CD4-positive, alpha-beta T cell treated with Interferon gamma for 1 hour (primary cell): ENCODE measurements at regions not wholly inside any gene's neighbourhood (a gene's known extent, or its start where the extent isn't known, plus 50 kb on each side); places are given as distances from the start of the nearest gene placed in this dataset.

Source experiments
- DNase-seq: peaks from one replicate; pipeline ENCODE4 v3.0.0-alpha.2; 2020

GRCh38 chr18:78676622-78677482, 302.8 kb upstream of the SALL3 start:
- no peak for DNase-seq

GRCh38 chr18:78677483-78678317, 301.9 kb upstream of the SALL3 start:
- no peak for DNase-seq

- no peak for DNase-seq
These were observed 301.3 kb upstream of the SALL3 start for GRCh38 chr18:78678318-78678695.

GRCh38 chr18:78679031-78679430, 300.6 kb upstream of the SALL3 start:
- no peak for DNase-seq

GRCh38 chr18:78679613-78680260, 299.9 kb upstream of the SALL3 start:
- no peak for DNase-seq

- no peak for DNase-seq
These were observed 298.2 kb upstream of the SALL3 start for GRCh38 chr18:78681396-78681795.

GRCh38 chr18:78681934-78682333, 297.7 kb upstream of the SALL3 start:
- DNase-seq, result no peak

GRCh38 chr18:78682716-78683115, 296.9 kb upstream of the SALL3 start:
- DNase-seq, result no peak

GRCh38 chr18:78683191-78684010, 296.2 kb upstream of the SALL3 start:
- no peak for DNase-seq

GRCh38 chr18:78685250-78685979, 294.2 kb upstream of the SALL3 start:
- DNase-seq, result no peak

GRCh38 chr18:78685980-78686530, 293.6 kb upstream of the SALL3 start:
- DNase-seq, result no peak

- no peak for DNase-seq
These were observed 292.5 kb upstream of the SALL3 start for GRCh38 chr18:78686976-78687685.

- no peak for DNase-seq
These were observed 291.9 kb upstream of the SALL3 start for GRCh38 chr18:78687736-78688135.

GRCh38 chr18:78688249-78688648, 291.4 kb upstream of the SALL3 start:
- no peak for DNase-seq

- no peak for DNase-seq
These were observed 290.7 kb upstream of the SALL3 start for GRCh38 chr18:78688916-78689315.

GRCh38 chr18:78689606-78690005, 290.0 kb upstream of the SALL3 start:
- no peak for DNase-seq

- no peak for DNase-seq
These were observed 287.5 kb upstream of the SALL3 start for GRCh38 chr18:78692105-78692504.

- DNase-seq, result no peak
These were observed 286.2 kb upstream of the SALL3 start for GRCh38 chr18:78693429-78693828.

GRCh38 chr18:78696698-78697435, 282.8 kb upstream of the SALL3 start:
- no peak for DNase-seq

- DNase-seq, result no peak
These were observed 282.2 kb upstream of the SALL3 start for GRCh38 chr18:78697446-78697845.
